ENCODE measurements at regions not wholly inside any gene's neighbourhood (a gene's known extent, or its start where the extent isn't known, plus 50 kb on each side); places are given as distances from the start of the nearest gene placed in this dataset.

GRCh38 chr18:60775978-60776377, 403.4 kb upstream of the MC4R start:
- no peak for DNase-seq

GRCh38 chr18:60784161-60784560, 411.6 kb upstream of the MC4R start:
- DNase-seq, result no peak

GRCh38 chr18:60794802-60795201, 422.2 kb upstream of the MC4R start:
- no peak for DNase-seq

- DNase-seq, result no peak
Measured at GRCh38 chr18:60804415-60804814, 431.8 kb upstream of the MC4R start.

- DNase-seq, result no peak
Measured at GRCh38 chr18:60809937-60810336, 437.4 kb upstream of the MC4R start.

GRCh38 chr18:60812921-60813320, 440.3 kb upstream of the MC4R start:
- no peak for DNase-seq

GRCh38 chr18:60826346-60826745, 453.8 kb upstream of the MC4R start:
- DNase-seq, result no peak

GRCh38 chr18:60831971-60832370, 459.4 kb upstream of the MC4R start:
- no peak for DNase-seq

- no peak for DNase-seq
Measured at GRCh38 chr18:60838677-60839076, 466.1 kb upstream of the MC4R start.

GRCh38 chr18:60846396-60846795, 473.8 kb upstream of the MC4R start:
- DNase-seq, result no peak

- no peak for DNase-seq
Measured at GRCh38 chr18:60847517-60847916, 474.9 kb upstream of the MC4R start.

GRCh38 chr18:60861575-60861974, 471.7 kb upstream of the CDH20 start:
- DNase-seq, result no peak

GRCh38 chr18:60862988-60863387, 470.2 kb upstream of the CDH20 start:
- no peak for DNase-seq

- no peak for DNase-seq
Measured at GRCh38 chr18:60865801-60866200, 467.4 kb upstream of the CDH20 start.

- no peak for DNase-seq
Measured at GRCh38 chr18:60870261-60871153, 462.7 kb upstream of the CDH20 start.

- no peak for DNase-seq
Measured at GRCh38 chr18:60872434-60872833, 460.8 kb upstream of the CDH20 start.

- DNase-seq, result peak; percentile 4
Measured at GRCh38 chr18:60873708-60874107, 459.5 kb upstream of the CDH20 start.

- DNase-seq, result no peak
Measured at GRCh38 chr18:60875957-60876507, 457.2 kb upstream of the CDH20 start.

- DNase-seq, result no peak
Measured at GRCh38 chr18:60880184-60880583, 453.0 kb upstream of the CDH20 start.

- no peak for DNase-seq
Measured at GRCh38 chr18:60883587-60883986, 449.6 kb upstream of the CDH20 start.

GRCh38 chr18:60888071-60888624, 445.1 kb upstream of the CDH20 start:
- DNase-seq, result no peak

- no peak for DNase-seq
Measured at GRCh38 chr18:60889442-60889841, 443.8 kb upstream of the CDH20 start.

- no peak for DNase-seq
Measured at GRCh38 chr18:60891936-60892335, 441.3 kb upstream of the CDH20 start.

Data from renal pelvis (tissue), 1 donor.